Fibroblast of gingiva (primary cell): ENCODE measurements at regions not wholly inside any gene's neighbourhood (a gene's known extent, or its start where the extent isn't known, plus 50 kb on each side); places are given as distances from the start of the nearest gene placed in this dataset.
A peak's percentile ranks its signal among the peaks of the same experiment; 100 is the strongest.
"Not testable (repeated sequence)": the region's sequence is repeated elsewhere in the genome, so short reads cannot be mapped to it uniquely, and the experiment has no call there.

Experiments used
- DNase-seq: peaks from one replicate; pipeline ENCODE4 v3.0.0-alpha.2; 2011; ENCODE audit warnings: low read depth

- DNase-seq: no peak
Measured at GRCh38 chr4:116539744-116540143, 545.6 kb downstream of the TRAM1L1 start.

- DNase-seq: no peak
Measured at GRCh38 chr4:116537828-116538227, 547.5 kb downstream of the TRAM1L1 start.

DNA sequence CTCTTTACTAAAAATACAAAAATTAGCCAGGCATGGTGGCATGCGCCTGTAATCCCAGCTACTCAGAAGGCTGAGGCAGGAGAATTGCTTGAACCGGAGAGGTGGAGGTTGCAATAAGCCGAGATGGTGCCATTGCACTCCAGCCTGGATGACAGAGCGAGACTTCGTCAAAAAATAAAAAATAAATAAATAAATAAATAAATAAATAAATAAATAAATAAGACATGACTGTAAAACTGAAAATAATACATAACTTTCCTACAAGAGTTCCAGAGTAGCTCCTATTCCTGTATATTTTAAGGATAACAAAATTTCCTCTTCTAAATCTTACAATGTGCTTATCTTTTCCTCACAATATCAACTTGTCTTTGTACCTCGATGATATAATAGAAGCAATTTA, 549.4 kb downstream of the TRAM1L1 start:
- not testable (repeated sequence) for DNase-seq

DNA sequence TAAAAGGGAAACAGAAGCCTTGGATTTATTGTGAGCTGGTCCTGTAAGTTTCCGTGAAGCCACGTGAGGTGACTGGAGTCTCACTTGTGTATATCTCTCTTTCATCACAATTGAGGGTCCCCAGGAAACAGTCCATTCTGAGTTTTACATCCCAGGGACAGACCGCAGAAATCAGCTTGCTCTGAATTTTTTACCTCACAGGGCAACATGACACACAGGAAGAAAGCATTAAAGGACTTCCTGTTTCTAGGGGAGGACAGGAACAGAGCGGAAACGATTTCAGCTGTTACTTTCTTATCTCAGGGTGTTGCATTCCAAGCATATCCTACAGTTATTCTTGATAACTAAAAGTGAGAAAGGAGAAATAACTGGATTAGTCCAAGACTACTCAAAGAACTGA, 553.5 kb downstream of the TRAM1L1 start:
- no peak for DNase-seq

DNA sequence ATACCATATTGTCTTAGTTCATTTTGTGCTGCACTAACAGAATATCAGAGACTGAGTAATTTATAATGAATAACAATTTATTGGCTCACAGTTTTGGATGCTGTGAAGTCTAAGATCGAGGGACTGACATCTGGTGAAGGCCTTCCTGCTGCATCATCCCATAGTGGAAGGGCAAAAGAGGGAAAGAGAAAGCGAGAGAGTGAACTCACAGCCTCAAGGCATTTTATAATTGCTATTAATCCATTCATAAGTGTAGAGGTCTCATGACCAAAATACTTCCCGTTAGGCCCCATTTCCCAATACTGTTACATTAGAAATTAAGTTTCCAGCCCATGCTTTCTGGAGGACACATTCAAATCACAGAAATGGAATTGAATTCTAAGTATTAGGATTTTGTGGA, 554.4 kb downstream of the TRAM1L1 start:
- DNase-seq: no peak

DNA sequence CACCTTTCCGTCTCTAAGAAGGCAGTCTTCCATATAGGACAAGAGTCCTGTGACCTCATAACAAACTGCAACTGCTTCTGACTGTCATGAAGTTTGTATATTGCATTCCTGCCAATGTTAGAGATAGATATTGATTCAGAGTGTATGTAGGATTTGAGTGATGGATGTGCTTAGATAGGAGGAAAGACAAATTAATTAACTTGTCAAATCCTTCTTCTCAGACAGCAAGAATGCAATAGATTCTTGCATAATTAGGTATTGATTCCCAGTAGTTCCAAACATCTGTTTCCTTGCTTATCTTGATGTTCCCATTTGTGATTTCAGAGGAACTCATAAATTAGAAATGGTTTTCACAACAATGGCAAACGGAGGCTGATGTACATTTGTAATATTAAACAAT, 555.3 kb downstream of the TRAM1L1 start:
- no peak for DNase-seq

- no peak for DNase-seq
Measured at GRCh38 chr4:116529129-116529528, 556.2 kb downstream of the TRAM1L1 start.

GRCh38 chr4:116522922-116523321, 562.5 kb downstream of the TRAM1L1 start:
- no peak for DNase-seq

DNA sequence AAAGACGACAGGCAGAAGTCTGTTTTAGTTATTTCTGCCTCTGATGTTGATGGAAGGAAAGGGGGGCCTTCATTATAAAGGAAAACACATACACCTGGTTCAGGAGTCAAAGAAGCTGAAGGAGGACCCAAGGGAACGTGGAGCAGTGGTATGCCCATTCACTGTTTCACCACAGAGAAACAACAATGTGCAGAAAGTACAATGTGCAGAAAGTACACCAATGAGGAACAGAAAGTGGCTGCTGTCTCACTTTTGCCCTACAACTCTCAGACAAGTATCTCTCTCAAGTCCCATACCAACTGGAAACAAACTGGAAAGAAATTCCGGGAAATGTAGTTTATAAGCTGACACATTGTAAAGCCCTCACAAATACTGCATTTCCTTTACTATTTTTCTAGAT, 564.5 kb downstream of the TRAM1L1 start:
- DNase-seq: no peak

- no peak for DNase-seq
Measured at GRCh38 chr4:116516711-116517110, 568.7 kb downstream of the TRAM1L1 start.

DNA sequence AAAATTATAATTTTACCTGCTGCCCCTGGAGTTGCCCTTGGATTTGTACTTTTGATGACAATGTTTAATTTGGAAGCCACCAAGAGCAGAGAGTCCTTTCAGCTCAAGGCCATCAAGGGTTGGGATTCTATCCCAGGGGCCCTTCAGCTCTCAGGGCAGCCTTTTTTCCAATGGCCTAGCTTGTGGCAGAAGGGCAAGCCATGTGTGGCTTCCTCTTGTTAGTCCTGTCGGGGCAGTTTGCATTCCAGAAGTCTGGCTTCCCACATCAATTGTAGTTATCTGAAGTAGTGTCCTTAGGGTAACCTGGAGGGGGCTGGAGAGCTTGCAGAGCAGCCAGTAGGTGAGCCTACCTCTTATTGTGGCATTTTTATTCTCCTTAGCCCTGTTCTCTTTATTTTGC, 569.4 kb downstream of the TRAM1L1 start:
- no peak for DNase-seq

DNA sequence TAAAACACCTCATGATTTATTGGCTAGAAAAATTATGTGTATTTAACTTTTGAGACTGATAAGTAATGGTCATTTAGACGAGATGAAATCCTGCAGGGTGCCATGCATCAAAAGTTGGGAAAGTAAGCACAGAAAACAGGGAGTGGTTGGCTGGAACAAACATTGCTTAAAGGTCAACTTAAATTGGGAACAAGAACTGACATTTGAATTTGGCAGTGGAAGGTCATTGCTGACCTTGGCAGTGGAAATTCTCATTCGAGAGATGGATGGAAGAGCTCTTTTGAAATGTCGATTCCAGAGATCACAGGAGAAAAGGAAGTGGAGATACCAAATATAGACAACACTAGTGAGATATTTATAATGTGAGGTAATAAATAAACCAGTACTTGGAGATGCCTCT, 572.8 kb downstream of the TRAM1L1 start:
- DNase-seq: no peak

DNA sequence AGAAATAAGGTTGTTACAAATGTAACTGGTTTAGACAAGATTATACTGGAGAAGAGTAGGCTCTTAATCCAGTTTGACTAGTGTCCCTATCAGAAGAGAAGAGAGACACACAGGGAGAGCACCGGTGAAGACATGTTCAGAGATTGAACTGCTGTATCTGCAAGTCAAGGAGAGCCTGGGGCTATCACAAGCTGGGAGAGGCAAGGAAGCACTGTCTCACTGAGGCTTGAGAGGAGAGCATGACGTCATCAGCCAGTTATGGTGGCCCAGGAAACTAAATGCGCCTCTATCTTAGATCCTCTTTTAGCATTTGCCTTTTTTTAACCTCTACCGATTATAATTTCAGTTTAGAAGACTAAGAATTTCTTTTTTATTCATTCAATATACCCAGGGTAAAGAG, 583.4 kb downstream of the TRAM1L1 start:
- no peak for DNase-seq

GRCh38 chr4:116500225-116500624, 585.2 kb downstream of the TRAM1L1 start:
- DNase-seq: no peak

GRCh38 chr4:116489739-116490138, 595.6 kb downstream of the TRAM1L1 start:
- no peak for DNase-seq

DNA sequence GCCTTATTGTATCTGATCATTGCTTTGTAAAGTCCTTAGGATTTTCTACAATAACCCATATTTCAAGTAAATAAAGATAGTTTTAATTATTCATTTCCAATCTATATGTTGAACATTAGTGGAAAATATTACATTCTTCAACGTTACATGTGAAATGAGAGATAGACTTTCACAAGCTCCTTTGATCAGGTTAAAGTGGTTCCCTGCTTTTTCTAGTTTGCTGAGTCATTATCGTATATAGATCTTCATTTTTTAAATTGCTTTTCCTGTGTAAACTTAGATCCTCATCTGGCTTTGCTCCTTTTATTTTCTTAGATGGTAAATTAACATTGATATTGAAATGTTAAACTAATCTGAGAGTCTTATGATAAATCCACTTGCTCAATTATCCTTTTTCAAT, 599.0 kb downstream of the TRAM1L1 start:
- no peak for DNase-seq

DNA sequence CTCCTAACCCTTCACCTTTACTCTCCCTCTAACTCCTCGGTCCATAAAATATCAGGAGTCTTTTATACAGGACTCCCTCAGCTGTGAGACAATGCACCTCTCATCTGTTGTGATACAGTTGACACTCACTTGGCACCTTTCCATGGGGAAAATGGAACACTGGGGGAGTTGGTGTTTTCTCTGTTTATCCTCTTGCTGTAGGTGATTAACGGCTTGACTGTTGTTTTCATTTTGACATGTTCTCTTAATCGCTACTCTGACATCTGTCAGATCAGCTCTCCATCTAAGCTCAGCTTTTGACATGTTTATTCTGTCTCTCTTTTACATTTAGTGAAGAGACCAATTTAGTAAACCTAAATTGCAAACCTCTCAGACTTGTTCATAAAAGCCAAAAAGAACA, 604.8 kb downstream of the TRAM1L1 start:
- DNase-seq: no peak

DNA sequence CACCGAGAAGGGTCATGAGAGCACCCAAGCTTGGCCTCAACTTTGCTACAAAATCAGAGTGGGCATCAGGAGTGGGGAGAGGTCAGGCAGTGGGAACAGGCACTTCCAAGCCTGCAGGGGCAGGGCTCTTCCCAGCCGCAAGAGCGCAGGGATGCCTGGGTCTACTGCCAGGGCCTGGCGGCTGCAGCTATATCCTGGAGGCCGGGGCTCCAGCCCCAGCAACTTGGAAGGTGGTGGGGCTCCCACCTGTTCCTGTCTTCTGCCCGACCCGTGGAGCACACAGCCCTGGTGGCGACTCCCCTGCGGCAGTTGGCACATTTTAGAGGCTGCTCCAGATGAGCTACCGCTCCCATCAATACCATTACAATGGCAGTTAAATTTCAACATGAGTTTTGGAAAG, 607.0 kb downstream of the TRAM1L1 start:
- no peak for DNase-seq

DNA sequence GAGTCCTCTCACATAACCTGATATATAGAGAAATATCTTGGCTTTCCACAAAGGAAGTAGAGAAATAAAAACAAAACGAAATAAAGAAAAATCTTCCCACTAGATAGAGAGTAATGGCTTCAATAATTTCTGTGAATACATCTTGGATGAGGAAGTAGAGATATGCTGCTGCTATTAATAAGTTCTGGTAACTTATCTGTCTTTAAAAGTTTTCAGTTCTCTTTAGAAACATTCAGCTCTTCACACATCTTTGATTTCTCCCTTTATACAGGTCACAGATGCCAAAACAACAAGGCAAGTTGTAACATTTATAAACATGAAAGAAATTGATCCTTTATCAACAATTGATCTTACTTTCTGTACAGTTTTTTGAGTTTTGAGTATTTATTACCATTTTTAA, 615.8 kb downstream of the TRAM1L1 start:
- no peak for DNase-seq

DNA sequence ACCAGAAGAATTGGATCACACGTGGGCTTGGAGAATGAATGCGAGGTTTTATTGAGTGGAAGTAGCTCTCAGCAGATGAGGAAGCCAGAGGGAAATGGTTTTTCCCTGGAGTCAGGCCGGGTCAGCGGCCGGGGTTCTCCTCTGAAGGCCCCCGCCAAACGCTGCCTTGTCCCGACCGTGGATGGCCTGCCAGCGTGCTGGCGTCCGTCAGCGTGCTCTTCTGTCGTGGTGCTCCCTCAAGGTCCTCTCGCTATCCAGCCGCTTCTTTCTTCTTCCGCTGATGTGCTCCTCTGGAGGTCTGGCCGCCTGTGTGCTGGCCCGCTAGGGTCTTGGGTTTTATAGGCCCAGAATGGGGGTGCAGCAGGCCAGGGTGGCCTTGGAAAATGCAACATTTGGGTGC, 632.2 kb downstream of the TRAM1L1 start:
- no peak for DNase-seq

- DNase-seq: no peak
Measured at GRCh38 chr4:116449764-116450163, 635.6 kb downstream of the TRAM1L1 start.

GRCh38 chr4:116444117-116444516, 641.3 kb downstream of the TRAM1L1 start:
- DNase-seq: no peak

DNA sequence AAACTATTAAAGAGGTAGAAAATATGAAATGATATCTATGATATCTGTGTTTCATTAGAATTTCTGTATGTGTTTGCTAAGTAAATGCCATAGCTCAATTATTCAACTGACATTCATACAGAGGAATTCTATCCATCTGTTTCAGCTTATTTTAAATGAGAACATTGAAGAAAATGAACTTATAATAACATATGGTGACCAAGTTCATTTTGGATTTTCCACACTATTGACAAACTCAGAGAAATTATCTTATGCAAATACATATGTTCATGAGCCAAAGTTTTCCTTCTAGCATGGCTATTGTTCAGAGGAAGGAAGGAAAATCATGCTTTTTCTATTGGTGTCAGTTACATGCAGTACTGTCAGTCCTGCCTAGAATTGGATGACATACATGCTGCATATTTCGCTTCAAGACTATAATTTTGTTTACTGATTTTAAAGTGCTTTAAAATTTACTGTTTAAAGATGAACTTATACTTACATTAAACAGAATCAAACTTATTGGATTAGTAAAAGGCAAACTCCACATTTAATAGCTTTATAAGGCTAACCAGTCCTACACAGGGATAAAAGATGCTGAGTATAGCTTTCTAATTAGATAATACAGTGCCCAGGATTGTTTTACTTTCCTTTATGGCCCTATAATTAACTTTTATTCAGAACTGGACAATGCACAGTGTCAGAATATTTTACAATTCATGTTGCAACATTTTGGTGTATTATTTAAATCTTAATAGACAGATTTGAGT, 646.2 kb downstream of the TRAM1L1 start:
- DNase-seq: no peak

DNA sequence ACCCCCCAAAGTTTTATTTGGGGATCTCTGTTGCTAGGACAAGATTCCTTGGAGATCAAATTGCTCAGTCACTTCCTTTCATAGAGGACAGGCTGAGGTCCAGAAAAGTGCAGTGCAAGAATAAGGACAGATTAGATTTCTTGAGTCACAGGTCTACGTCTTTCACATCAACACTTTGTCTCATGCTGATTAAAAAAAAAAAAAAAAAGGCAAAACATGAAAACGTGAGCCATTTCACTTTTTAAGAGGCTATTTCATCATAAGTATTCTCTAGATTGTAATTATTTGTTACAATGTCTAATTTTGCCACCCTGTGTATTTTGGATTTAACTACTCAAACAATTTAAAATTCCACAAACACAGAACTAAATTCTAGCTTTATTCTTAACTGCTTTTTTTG, 647.0 kb downstream of the TRAM1L1 start:
- peak; percentile 0 for DNase-seq

DNA sequence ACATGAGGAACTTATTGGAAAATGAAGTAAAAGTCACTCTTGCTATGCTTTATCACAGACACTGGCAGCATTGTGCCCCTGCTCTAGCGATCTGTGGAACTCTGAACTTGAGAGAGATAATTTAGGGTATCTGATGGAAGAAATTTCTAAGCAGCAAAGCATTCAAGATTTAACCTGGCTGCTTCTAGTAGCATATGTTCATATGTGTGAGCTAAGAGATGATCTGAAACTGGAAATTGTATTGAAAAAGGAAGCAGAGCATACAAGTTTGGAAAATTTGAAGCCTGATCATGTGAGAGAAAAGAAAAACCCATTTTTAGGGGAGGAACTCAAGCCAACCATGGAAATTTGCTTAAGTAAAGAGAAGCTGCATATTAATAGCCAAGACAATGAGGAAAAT, 657.7 kb downstream of the TRAM1L1 start:
- no peak for DNase-seq
